HG02642 (cell line): ENCODE measurements at regions not wholly inside any gene's neighbourhood (a gene's known extent, or its start where the extent isn't known, plus 50 kb on each side); places are given as distances from the start of the nearest gene placed in this dataset.
"Not testable (repeated sequence)": the region's sequence is repeated elsewhere in the genome, so short reads cannot be mapped to it uniquely, and the experiment has no call there.

Source experiments
- ATAC-seq: cut with Tn5 transposase; IDR thresholded peaks from one replicate; pipeline ENCODE4 v1.9.1; 2021; ENCODE audit warnings: mild to moderate bottlenecking; ENCODE audit not compliant: unreplicated experiment, poor library complexity

GRCh38 chr13:108083056-108083455 lies 132.3 kb downstream of the LIG4 start:
- ATAC-seq, result no peak

GRCh38 chr13:108082481-108082880 lies 132.9 kb downstream of the LIG4 start:
- ATAC-seq, result no peak

GRCh38 chr13:108077284-108077683 lies 138.1 kb downstream of the LIG4 start:
- ATAC-seq, result no peak

GRCh38 chr13:108074429-108074828 lies 140.9 kb downstream of the LIG4 start:
- ATAC-seq, result not testable (repeated sequence)

- no peak for ATAC-seq
Measured at GRCh38 chr13:108070925-108071324, 144.4 kb downstream of the LIG4 start.

GRCh38 chr13:108070491-108070890 lies 144.8 kb downstream of the LIG4 start:
- no peak for ATAC-seq

- ATAC-seq, result no peak
Measured at GRCh38 chr13:108069521-108070210, 145.7 kb downstream of the LIG4 start.

GRCh38 chr13:108064372-108064771 lies 151.0 kb downstream of the LIG4 start:
- ATAC-seq, result not testable (repeated sequence)

GRCh38 chr13:108060111-108060510 lies 155.2 kb downstream of the LIG4 start:
- no peak for ATAC-seq

- no peak for ATAC-seq
Measured at GRCh38 chr13:108056278-108056677, 159.1 kb downstream of the LIG4 start.

- ATAC-seq, result no peak
Measured at GRCh38 chr13:108049211-108049610, 166.1 kb downstream of the LIG4 start.

- no peak for ATAC-seq
Measured at GRCh38 chr13:108044954-108045353, 170.4 kb downstream of the LIG4 start.

- not testable (repeated sequence) for ATAC-seq
Measured at GRCh38 chr13:108042866-108043265, 172.5 kb downstream of the LIG4 start.

- no peak for ATAC-seq
Measured at GRCh38 chr13:108037348-108037747, 178.0 kb downstream of the LIG4 start.

GRCh38 chr13:108036411-108036932 lies 178.9 kb downstream of the LIG4 start:
- no peak for ATAC-seq

- no peak for ATAC-seq
Measured at GRCh38 chr13:108034909-108035410, 180.4 kb downstream of the LIG4 start.

- no peak for ATAC-seq
Measured at GRCh38 chr13:108033800-108034707, 181.3 kb downstream of the LIG4 start.

- no peak for ATAC-seq
Measured at GRCh38 chr13:108031865-108032264, 183.5 kb downstream of the LIG4 start.

GRCh38 chr13:108030769-108031168 lies 184.6 kb downstream of the LIG4 start:
- no peak for ATAC-seq

- ATAC-seq, result no peak
Measured at GRCh38 chr13:108026680-108027410, 188.5 kb downstream of the LIG4 start.
